Muscle of arm (tissue), 1 donor: ENCODE measurements at regions not wholly inside any gene's neighbourhood (a gene's known extent, or its start where the extent isn't known, plus 50 kb on each side); places are given as distances from the start of the nearest gene placed in this dataset.
"Not testable (repeated sequence)": the region's sequence is repeated elsewhere in the genome, so short reads cannot be mapped to it uniquely, and the experiment has no call there.

Source experiments
- DNase-seq: peaks from one replicate; pipeline ENCODE4 v3.0.0-alpha.2; 2013

GRCh38 chr6:144653885-144654505 lies 368.9 kb downstream of the UTRN start:
- no peak for DNase-seq

DNA sequence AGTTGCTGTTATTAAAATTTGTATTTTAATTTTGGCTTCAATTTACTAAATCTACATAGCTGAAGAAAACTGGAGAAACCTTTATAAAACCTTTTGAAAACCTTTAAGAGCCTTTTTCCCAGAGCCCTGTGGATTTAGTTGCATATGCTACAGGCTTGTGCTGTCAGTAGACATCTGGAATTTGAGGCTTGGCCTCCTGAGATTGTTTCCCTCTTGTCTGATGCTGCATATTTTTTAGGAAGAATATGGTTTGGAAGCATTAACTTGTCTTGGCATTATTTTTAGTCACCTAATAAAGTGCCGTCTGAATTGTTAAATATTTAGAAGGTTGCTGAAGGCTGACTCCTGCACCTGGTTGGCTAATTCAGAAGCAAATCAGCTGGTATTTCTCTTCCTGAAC lies 369.4 kb downstream of the UTRN start:
- DNase-seq, result no peak

- DNase-seq, result no peak
Observed at GRCh38 chr6:144655376-144655775, 370.2 kb downstream of the UTRN start.

DNA sequence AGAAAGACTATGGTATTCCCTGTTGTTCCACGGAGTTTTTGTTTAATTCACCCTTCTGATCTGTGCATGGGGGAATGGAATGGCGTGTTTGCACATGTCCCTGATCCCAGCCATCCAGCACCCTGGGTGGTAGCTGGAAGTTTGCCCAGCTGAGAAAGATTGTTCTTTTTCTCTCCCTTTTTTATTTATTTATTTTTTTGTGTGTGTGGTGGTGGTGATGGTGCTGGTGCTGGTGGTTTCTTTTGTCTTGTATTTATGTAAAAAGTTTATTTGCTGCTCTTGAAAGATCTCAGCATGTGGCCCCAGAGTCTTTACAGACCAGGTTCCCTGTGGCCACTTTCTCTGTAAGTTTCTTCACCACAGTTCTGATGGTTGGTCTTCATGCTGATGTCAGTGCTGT lies 372.6 kb downstream of the UTRN start:
- no peak for DNase-seq

GRCh38 chr6:144659202-144660182 lies 374.4 kb downstream of the UTRN start:
- peak; percentile 40 for DNase-seq

- DNase-seq, result peak; percentile 34
Observed at GRCh38 chr6:144660561-144661115, 375.5 kb downstream of the UTRN start.

DNA sequence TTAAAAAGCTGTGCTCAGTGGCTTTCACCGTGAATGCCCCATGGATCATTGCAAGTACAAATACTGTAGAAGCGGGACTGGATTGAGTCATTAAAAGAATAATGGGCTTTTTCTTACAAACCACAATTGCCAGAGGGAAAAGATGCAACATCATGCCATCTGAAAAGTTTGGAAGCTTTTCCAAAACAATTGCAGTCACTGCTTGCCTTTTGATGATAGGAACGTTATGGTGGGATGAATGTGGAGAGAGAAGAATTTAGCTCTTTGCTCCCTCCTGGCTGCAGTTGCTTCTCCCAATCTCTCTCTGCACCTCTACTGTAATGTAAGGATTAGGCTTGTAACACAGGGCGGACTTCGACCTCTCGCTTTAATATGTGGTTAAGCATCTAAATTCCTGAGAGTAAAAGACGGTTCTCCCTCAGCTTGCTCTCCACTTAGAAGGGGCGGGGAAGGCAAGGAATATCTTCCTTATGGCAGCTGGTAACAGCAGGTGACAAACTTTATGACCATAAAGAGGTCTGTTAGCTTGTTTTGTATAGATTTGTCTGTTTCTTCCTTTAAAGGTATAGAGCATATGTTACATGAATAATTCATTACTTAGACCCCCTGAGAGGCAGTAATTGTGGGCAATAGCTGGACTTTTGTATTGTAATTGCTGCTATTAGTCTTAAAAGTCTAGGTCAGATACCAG lies 376.1 kb downstream of the UTRN start:
- no peak for DNase-seq

- no peak for DNase-seq
Observed at GRCh38 chr6:144662812-144663365, 377.8 kb downstream of the UTRN start.

GRCh38 chr6:144664281-144664680 lies 379.1 kb downstream of the UTRN start:
- no peak for DNase-seq

DNA sequence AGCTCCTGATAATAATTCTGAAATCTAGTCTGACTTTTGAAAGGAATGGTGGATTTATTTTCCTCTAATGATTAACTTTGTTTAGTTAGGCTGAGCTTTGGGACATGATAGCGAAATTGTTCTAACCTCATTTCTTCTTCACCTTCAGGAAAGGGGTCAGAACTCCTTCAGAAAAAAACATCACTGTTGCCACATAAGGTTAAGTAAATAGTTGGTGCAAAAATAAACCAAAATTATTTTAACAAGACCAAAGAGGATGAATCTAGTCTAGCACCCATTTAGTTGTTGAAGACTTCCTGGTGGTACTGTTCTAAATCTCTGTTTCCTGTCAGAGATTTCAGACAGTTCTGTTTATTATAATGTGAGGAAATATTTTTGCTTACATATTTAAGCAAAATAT lies 379.8 kb downstream of the UTRN start:
- DNase-seq, result no peak

GRCh38 chr6:144665932-144666450 lies 380.9 kb downstream of the UTRN start:
- no peak for DNase-seq

GRCh38 chr6:144666781-144667180 lies 381.6 kb downstream of the UTRN start:
- DNase-seq, result no peak

DNA sequence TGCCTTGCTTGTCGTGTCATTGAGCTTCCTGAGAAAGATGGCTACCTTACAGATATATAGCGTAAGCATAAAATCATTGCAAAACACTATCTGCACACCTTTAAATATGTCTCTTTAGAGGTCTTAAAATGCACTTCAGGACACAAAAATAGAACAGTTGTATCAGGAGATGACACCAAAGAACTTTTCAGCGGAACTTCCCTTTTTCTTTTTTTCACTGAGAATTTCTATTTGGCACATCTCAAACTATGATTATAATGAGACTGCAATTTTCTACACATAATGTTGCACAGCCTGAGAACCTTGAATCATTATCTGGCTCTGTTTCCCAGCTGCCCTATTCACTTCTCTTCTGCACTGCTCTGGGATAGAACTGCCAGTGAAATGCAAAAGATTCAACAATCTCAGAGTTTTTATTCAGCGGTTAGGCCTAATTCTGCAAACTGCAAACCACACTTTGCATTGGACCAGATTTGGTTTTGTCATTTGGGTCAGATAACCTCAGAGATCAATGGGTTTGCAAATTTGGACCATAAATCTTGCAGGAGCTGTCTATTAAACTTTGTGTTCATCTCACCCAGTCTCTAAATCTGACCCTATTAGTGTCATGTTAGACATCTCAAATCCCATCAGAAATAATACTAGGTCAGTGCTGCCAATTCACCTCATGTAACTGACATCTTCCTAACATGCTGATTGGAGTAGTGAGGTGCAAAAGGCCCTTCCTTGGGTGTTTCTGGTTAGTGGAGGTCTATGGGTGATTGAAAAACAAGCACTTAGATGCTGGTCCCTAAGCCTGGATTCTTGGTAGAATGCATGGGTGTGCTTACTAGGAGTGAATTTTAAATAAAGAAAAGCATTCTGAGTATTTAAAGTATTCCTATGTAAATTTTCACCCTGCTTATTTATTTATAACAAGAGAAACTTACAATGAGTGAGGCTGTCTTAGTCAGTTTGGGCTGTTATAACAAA lies 382.7 kb downstream of the UTRN start:
- DNase-seq, result no peak

DNA sequence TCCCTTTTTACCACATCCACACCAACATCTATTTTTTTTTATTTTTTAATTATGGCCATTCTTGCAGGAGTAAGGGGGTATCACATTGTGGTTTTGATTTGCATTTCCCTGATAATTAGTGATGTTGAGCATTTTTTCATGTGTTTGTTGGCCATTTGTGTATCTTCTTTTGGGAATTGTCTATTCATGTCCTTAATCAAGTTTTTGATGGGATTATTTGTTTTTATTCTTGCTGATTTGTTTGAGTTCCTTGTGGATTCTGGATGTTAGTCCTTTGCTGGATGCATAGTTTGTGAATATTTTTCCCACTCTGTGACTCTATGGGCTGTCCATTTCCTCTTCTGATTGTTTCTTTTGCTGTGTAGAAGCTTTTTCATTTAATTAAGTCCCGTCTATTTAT lies 385.1 kb downstream of the UTRN start:
- DNase-seq, result not testable (repeated sequence)

DNA sequence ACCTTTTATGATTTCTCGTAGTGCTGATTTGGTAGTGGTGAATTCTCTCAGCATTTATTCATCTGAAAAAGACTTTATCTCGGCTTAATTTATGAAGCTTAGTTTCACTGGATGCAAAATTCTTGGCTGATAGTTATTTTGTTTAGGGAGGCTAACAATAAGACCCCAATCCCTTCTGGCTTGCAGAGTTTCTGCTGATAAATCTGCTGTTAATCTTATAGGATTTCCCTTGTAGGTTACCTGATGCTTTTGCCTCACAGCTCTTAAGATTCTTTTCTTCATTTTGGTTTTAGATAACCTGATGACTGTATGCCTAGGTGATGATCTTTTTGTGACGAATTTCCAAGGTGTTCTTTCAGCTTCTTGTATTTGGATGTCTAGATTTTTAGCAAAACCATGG lies 388.7 kb downstream of the UTRN start:
- no peak for DNase-seq

DNA sequence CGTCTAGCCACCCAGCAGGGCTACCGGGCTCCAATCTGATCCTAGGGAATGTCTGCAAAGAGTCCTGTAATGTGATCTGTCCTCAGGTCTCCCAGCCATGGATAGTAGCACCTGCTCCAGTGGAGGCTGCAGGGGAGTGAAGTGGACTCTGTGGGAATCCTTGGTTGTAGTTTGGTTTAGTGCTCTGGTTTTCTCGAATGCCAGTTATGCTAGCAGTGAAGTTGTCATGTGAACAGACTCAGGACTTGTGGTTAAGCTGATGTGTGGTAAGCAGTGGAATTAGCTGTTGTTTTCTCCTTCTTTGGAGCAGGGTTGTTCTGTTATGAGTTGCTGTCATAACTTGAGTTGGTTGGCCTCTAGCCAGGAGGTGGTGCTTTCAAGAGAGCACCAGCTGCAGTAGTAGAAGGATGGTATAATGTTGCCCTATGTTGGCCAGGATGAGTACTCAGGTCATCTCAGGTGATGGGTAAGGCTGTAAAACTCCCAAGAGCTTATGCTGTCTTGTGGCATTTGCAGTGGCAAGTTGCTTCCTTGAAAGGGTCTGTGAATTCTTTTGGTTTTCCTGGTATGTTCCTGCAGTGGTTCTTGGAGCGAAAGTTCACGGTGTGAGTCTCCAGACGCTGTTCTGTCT lies 390.2 kb downstream of the UTRN start:
- DNase-seq, result no peak

DNA sequence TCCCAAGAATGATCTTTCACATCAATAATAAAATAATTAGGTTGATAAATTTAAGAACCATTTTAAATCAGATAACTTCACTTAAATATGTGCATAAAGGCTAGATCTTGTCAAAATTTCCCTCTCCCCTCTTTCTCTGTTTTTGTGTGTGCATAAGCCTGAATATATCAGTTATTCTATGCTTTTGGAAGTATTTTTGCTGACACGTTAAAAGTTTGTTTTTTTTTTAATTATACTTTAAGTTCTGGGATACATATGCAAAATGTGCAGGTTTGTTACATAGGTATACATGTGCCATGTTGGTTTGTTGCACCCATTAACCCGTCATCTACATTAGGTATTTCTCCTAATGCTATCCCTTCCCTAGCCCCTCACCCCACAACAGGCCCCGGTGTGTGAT lies 391.2 kb downstream of the UTRN start:
- DNase-seq, result not testable (repeated sequence)

DNA sequence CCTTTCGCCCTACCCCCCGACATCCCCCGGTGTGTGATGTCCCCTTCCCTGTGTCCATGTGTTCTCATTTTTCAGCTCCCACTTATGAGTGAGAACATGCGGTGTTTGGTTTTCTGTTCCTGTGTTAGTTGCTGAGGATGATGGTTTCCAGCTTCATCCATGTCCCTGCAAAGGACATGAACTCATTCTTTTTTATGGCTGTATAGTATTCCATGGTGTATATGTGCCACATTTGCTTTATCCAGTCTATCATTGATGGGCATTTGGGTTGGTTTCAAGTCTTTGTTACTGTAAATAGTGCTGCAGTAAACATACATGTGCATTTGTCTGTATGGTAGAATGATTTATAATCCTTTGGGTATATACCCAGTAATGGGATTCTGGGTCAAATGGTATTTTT lies 392.1 kb downstream of the UTRN start:
- DNase-seq, result not testable (repeated sequence)

DNA sequence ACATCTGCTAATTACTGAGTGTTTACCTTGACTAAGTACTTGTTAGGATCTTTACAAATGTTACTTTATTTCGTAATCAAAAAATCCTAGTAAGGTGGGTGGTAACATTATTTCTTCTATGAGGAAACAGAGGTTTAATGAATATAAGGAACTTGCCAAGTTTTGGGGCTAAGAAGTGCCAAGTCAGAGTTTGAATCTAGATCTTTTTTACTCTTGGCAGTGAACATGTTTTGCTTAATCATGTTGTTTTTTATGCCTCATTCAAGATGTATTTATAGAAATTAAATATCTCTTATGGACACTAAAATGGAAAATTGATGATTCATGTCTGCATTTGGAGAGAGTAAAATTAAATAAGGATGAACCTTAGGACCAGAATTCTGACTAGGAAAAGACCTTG lies 393.7 kb downstream of the UTRN start:
- DNase-seq, result no peak

DNA sequence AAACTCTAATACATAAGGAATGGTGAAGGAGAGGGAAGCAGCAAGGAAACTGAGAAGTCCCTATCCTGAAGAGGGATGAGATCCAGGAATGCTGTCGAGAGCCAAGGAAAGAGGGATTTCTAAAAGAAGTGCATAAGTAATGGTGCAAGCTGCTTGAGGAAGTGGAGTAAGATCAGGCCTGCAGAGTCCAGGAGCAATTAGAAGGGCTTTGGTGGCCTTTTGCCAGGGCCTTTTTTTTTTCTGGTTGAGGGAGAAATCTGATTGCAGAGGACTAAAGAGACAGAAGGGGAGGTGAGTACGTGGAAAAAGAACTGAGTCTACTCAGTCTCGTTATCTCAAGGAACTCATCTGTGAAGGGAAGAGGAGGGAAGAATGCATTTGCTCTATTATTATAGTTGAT lies 396.2 kb downstream of the UTRN start:
- DNase-seq, result no peak
